Glomerular visceral epithelial cell (primary cell): ENCODE measurements at regions not wholly inside any gene's neighbourhood (a gene's known extent, or its start where the extent isn't known, plus 50 kb on each side); places are given as distances from the start of the nearest gene placed in this dataset.
"Not testable (repeated sequence)": the region's sequence is repeated elsewhere in the genome, so short reads cannot be mapped to it uniquely, and the experiment has no call there.

Source experiments
- DNase-seq: peaks from one replicate; pipeline ENCODE4 v3.0.0-alpha.2; 2016; ENCODE audit errors: extremely low spot score

- no peak for DNase-seq
Observed at GRCh38 chr7:54116956-54117355, 425.2 kb upstream of the VSTM2A start.

GRCh38 chr7:54129035-54129434 lies 413.1 kb upstream of the VSTM2A start:
- DNase-seq = no peak

- DNase-seq = no peak
Observed at GRCh38 chr7:54141576-54141975, 400.6 kb upstream of the VSTM2A start.

- no peak for DNase-seq
Observed at GRCh38 chr7:54145716-54146115, 396.5 kb upstream of the VSTM2A start.

GRCh38 chr7:54153462-54153861 lies 388.7 kb upstream of the VSTM2A start:
- DNase-seq = no peak

GRCh38 chr7:54159088-54159487 lies 383.1 kb upstream of the VSTM2A start:
- no peak for DNase-seq

- DNase-seq = no peak
Observed at GRCh38 chr7:54161621-54162020, 380.6 kb upstream of the VSTM2A start.

GRCh38 chr7:54166419-54166818 lies 375.8 kb upstream of the VSTM2A start:
- no peak for DNase-seq

- no peak for DNase-seq
Observed at GRCh38 chr7:54179321-54180029, 362.7 kb upstream of the VSTM2A start.

GRCh38 chr7:54180796-54181195 lies 361.4 kb upstream of the VSTM2A start:
- no peak for DNase-seq

GRCh38 chr7:54183055-54183454 lies 359.1 kb upstream of the VSTM2A start:
- no peak for DNase-seq

GRCh38 chr7:54186336-54186735 lies 355.8 kb upstream of the VSTM2A start:
- DNase-seq = no peak

- DNase-seq = no peak
Observed at GRCh38 chr7:54187886-54188685, 354.1 kb upstream of the VSTM2A start.

- no peak for DNase-seq
Observed at GRCh38 chr7:54188843-54189242, 353.3 kb upstream of the VSTM2A start.

GRCh38 chr7:54189330-54189729 lies 352.8 kb upstream of the VSTM2A start:
- DNase-seq = no peak

- DNase-seq = no peak
Observed at GRCh38 chr7:54201501-54201900, 340.7 kb upstream of the VSTM2A start.

- DNase-seq = no peak
Observed at GRCh38 chr7:54215424-54215823, 326.8 kb upstream of the VSTM2A start.

GRCh38 chr7:54226030-54226429 lies 316.1 kb upstream of the VSTM2A start:
- DNase-seq = not testable (repeated sequence)

GRCh38 chr7:54242776-54243175 lies 299.4 kb upstream of the VSTM2A start:
- DNase-seq = no peak

- DNase-seq = no peak
Observed at GRCh38 chr7:54245020-54245419, 297.2 kb upstream of the VSTM2A start.

GRCh38 chr7:54249686-54250085 lies 292.5 kb upstream of the VSTM2A start:
- no peak for DNase-seq

- DNase-seq = no peak
Observed at GRCh38 chr7:54252256-54253035, 289.7 kb upstream of the VSTM2A start.

GRCh38 chr7:54253036-54253373 lies 289.2 kb upstream of the VSTM2A start:
- no peak for DNase-seq
